AG09319 (cell line): ENCODE measurements at regions not wholly inside any gene's neighbourhood (a gene's known extent, or its start where the extent isn't known, plus 50 kb on each side); places are given as distances from the start of the nearest gene placed in this dataset.

Experiments
- DNase-seq: peaks from one replicate; pipeline ENCODE4 v3.0.0-alpha.2; 2010; ENCODE audit warnings: low read depth; ENCODE audit errors: extremely low read depth
- CTCF ChIP-seq: IDR thresholded peaks from 2 replicates; pipeline ENCODE4 v1.5.1; 2011; ENCODE audit warnings: low read depth, mild to moderate bottlenecking, inconsistent platforms, low read length, moderate library complexity

DNA sequence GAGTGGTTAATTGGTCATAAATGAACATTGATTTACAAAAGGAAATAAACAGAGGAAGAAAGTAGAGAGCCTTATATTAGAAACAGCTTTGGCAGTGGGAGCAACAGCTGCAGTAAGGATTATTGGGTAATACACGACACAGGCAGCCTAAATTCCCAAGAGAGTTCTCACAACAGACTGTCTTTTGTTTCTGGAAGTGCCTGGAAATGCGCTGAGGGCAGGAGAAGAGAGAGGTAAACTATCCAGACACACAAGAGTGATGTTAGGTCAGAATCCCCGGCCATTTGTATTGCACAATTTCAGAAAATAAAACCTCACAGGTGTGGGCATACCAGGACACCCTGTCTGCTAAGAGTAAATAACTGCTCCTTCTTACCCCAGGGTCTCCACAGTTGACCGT, 450.4 kb upstream of the CTNND2 start:
- DNase-seq = no peak
- TF ChIP-seq CTCF = no peak

- TF ChIP-seq CTCF = no peak
- DNase-seq = no peak
These were observed 439.3 kb upstream of the CTNND2 start for GRCh38 chr5:12343558-12343957.

DNA sequence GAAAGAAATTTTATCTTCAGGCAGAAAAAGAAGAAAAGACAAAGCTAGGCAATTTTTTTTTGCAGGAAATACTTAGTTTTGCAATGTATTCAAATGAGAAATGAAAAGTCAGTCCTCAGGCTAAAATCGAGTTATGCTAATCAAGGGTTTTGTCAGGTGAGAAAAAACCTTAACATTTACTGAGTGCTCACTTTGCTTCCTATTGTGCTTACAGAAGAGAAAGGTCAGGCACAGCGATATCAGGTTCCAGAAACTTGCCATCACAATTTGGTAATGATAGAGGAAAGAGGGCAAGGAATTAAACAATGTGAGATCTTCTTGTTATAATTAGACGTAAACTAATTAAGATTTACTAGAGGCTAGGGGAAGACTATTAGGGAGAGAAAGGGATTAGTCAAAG, 431.7 kb upstream of the CTNND2 start:
- no peak for DNase-seq
- TF ChIP-seq CTCF = no peak

GRCh38 chr5:12332480-12332879, 428.2 kb upstream of the CTNND2 start:
- DNase-seq = no peak
- TF ChIP-seq CTCF = no peak

- DNase-seq = no peak
- no peak for TF ChIP-seq CTCF
These were observed 426.8 kb upstream of the CTNND2 start for GRCh38 chr5:12330993-12331588.

DNA sequence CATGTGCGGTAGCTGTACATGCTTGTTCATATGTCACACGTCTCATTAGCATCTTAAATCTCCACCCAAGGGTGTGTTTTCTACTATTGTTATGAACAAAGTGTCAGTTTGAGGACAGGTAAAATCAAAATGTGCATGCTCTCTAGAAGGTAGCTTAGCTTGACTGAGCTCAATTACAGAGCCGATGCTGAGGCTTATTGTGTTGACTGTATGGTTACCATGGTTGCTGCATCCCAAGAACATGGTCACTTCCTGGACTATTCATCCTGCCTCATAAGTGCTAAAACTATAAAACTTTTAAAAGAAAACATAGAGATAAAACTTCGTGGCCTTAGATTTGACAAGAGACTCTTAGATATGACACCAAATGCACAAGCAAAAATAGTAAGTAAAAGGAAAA, 426.1 kb upstream of the CTNND2 start:
- no peak for DNase-seq
- TF ChIP-seq CTCF = no peak

- DNase-seq = no peak
- TF ChIP-seq CTCF = no peak
These were observed 419.5 kb upstream of the CTNND2 start for GRCh38 chr5:12323637-12324229.
